IgD-negative memory B cell (primary cell): ENCODE measurements at regions not wholly inside any gene's neighbourhood (a gene's known extent, or its start where the extent isn't known, plus 50 kb on each side); places are given as distances from the start of the nearest gene placed in this dataset.
A peak's percentile ranks its signal among the peaks of the same experiment; 100 is the strongest.
"Not testable (repeated sequence)": the region's sequence is repeated elsewhere in the genome, so short reads cannot be mapped to it uniquely, and the experiment has no call there.

Experiments
- H3K27ac Mint-ChIP-seq, 3 donors: one replicate each; pipeline ENCODE4 v1.8.0; 2020 to 2022; ENCODE audit warnings: mild to moderate bottlenecking in 3 of 3, mixed read lengths in 3 of 3, moderate library complexity in 1 of 3
- H3K27me3 Mint-ChIP-seq: one replicate; pipeline ENCODE4 v1.8.0; 2021; ENCODE audit warnings: mixed read lengths
- H3K36me3 Mint-ChIP-seq: one replicate; pipeline ENCODE4 v1.8.0; 2020; ENCODE audit warnings: mild to moderate bottlenecking, mixed read lengths
- H3K4me1 Mint-ChIP-seq, 3 donors: one replicate each; pipeline ENCODE4 v1.8.0; 2020 to 2022; ENCODE audit warnings: mixed read lengths in 3 of 3, mild to moderate bottlenecking in 1 of 3
- H3K4me3 Mint-ChIP-seq, 4 donors: one replicate each; pipeline ENCODE4 v1.8.0; 2020 to 2022; ENCODE audit warnings: mild to moderate bottlenecking in 4 of 4, mixed read lengths in 4 of 4, moderate library complexity in 3 of 4
- H3K9me3 Mint-ChIP-seq, 3 donors: one replicate each; pipeline ENCODE4 v1.8.0; 2020 to 2021; ENCODE audit warnings: mixed read lengths in 3 of 3, mild to moderate bottlenecking in 1 of 3

GRCh38 chr6:155882527-155883333 is 427.1 kb upstream of the NOX3 start:
- peak overlapping the region in 1 of 3 donors; percentile 54 for H3K27ac Mint-ChIP-seq
- H3K36me3 Mint-ChIP-seq: no peaks in the 10 kb centered on the region
- H3K27me3 Mint-ChIP-seq: no peaks in the 10 kb centered on the region
- no peaks in the 10 kb centered on the region for H3K9me3 Mint-ChIP-seq
- no peak overlapping the region for H3K4me3 Mint-ChIP-seq
- peaks cover 12 to 14% (median 12%) of the 10 kb centered on the region in 3 donors for H3K4me1 Mint-ChIP-seq

- no peaks in the 10 kb centered on the region for H3K9me3 Mint-ChIP-seq
- H3K27me3 Mint-ChIP-seq: no peaks in the 10 kb centered on the region
- H3K4me1 Mint-ChIP-seq: peaks cover 12 to 14% (median 12%) of the 10 kb centered on the region in 3 donors
- H3K27ac Mint-ChIP-seq: peak overlapping the region in 1 of 3 donors; percentile 54
- no peaks in the 10 kb centered on the region for H3K36me3 Mint-ChIP-seq
- peak overlapping the region in 1 of 4 donors; percentile 23 for H3K4me3 Mint-ChIP-seq
These were observed 426.3 kb upstream of the NOX3 start for GRCh38 chr6:155881826-155882526.

GRCh38 chr6:155880900-155881299 is 425.3 kb upstream of the NOX3 start:
- no peaks in the 10 kb centered on the region for H3K27me3 Mint-ChIP-seq
- H3K4me1 Mint-ChIP-seq: peaks cover 12 to 14% (median 12%) of the 10 kb centered on the region in 3 donors
- peak overlapping the region in 1 of 3 donors; percentile 28 for H3K27ac Mint-ChIP-seq
- H3K4me3 Mint-ChIP-seq: no peak overlapping the region
- H3K36me3 Mint-ChIP-seq: no peaks in the 10 kb centered on the region
- H3K9me3 Mint-ChIP-seq: no peaks in the 10 kb centered on the region

GRCh38 chr6:155872961-155873360 is 417.3 kb upstream of the NOX3 start:
- Mint-ChIP-seq H3K4me1 (peaks cover 0 to 3% (median 3%) of the 10 kb centered on the region in 3 donors), H3K36me3 (peaks cover 2% of the 10 kb centered on the region), H3K9me3 (peaks cover 0 to 4% (median 2%) of the 10 kb centered on the region in 3 donors), H3K27ac (no peak overlapping the region), H3K27me3 (no peaks in the 10 kb centered on the region), H3K4me3 (no peak overlapping the region)

GRCh38 chr6:155867682-155868081 is 412.0 kb upstream of the NOX3 start:
- Mint-ChIP-seq H3K4me3 (no peak overlapping the region), H3K27ac (no peak overlapping the region), H3K9me3 (peaks cover 0 to 4% (median 4%) of the 10 kb centered on the region in 3 donors), H3K27me3 (no peaks in the 10 kb centered on the region), H3K36me3 (peaks cover 4% of the 10 kb centered on the region), H3K4me1 (no peaks in the 10 kb centered on the region)

- not testable (repeated sequence) for H3K36me3 Mint-ChIP-seq, H3K4me1 Mint-ChIP-seq, H3K27me3 Mint-ChIP-seq, H3K9me3 Mint-ChIP-seq, H3K4me3 Mint-ChIP-seq, H3K27ac Mint-ChIP-seq
These were observed 411.2 kb upstream of the NOX3 start for GRCh38 chr6:155866676-155867390.

- Mint-ChIP-seq H3K9me3 (peaks cover 5 to 12% (median 7%) of the 10 kb centered on the region in 3 donors), H3K27ac (no peak overlapping the region), H3K4me1 (no peaks in the 10 kb centered on the region), H3K4me3 (no peak overlapping the region), H3K36me3 (peaks cover 7% of the 10 kb centered on the region), H3K27me3 (no peaks in the 10 kb centered on the region)
These were observed 406.2 kb upstream of the NOX3 start for GRCh38 chr6:155861821-155862220.

GRCh38 chr6:155858906-155859305 is 403.3 kb upstream of the NOX3 start:
- H3K4me1 Mint-ChIP-seq, H3K36me3 Mint-ChIP-seq, H3K27me3 Mint-ChIP-seq, H3K27ac Mint-ChIP-seq, H3K4me3 Mint-ChIP-seq: not testable (repeated sequence)
- peaks cover 5 to 12% (median 7%) of the 10 kb centered on the region in 3 donors for H3K9me3 Mint-ChIP-seq

GRCh38 chr6:155854787-155855186 is 399.1 kb upstream of the NOX3 start:
- H3K4me1 Mint-ChIP-seq: peaks cover 0 to 7% (median 0%) of the 10 kb centered on the region in 3 donors
- peaks cover 4% of the 10 kb centered on the region for H3K36me3 Mint-ChIP-seq
- no peak overlapping the region for H3K4me3 Mint-ChIP-seq

GRCh38 chr6:155853011-155853410 is 397.4 kb upstream of the NOX3 start:
- Mint-ChIP-seq H3K4me3 (no peak overlapping the region), H3K27me3 (no peaks in the 10 kb centered on the region), H3K9me3 (no peaks in the 10 kb centered on the region)

More at GRCh38 chr6:155854787-155855186, 399.1 kb upstream of the NOX3 start:
- H3K27ac Mint-ChIP-seq: no peak overlapping the region
- H3K9me3 Mint-ChIP-seq: peaks cover 0 to 5% (median 3%) of the 10 kb centered on the region in 3 donors
- no peaks in the 10 kb centered on the region for H3K27me3 Mint-ChIP-seq

GRCh38 chr6:155850408-155850841 is 394.8 kb upstream of the NOX3 start:
- Mint-ChIP-seq H3K9me3 (peaks cover 0 to 12% (median 8%) of the 10 kb centered on the region in 3 donors), H3K27ac (no peak overlapping the region), H3K36me3 (peaks cover 2% of the 10 kb centered on the region), H3K27me3 (no peaks in the 10 kb centered on the region), H3K4me1 (peaks cover 0 to 5% (median 0%) of the 10 kb centered on the region in 3 donors), H3K4me3 (no peak overlapping the region)

More at GRCh38 chr6:155853011-155853410, 397.4 kb upstream of the NOX3 start:
- H3K4me1 Mint-ChIP-seq: peaks cover 0 to 7% (median 0%) of the 10 kb centered on the region in 3 donors
- H3K36me3 Mint-ChIP-seq: peaks cover 2% of the 10 kb centered on the region
- no peak overlapping the region for H3K27ac Mint-ChIP-seq

GRCh38 chr6:155847711-155848110 is 392.1 kb upstream of the NOX3 start:
- Mint-ChIP-seq H3K27me3 (no peaks in the 10 kb centered on the region), H3K36me3 (peaks cover 2% of the 10 kb centered on the region), H3K4me3 (no peak overlapping the region), H3K4me1 (peaks cover 0 to 3% (median 0%) of the 10 kb centered on the region in 3 donors), H3K27ac (no peak overlapping the region), H3K9me3 (peaks cover 6 to 27% (median 17%) of the 10 kb centered on the region in 3 donors)

- no peaks in the 10 kb centered on the region for H3K9me3 Mint-ChIP-seq
- H3K36me3 Mint-ChIP-seq: peaks cover 5% of the 10 kb centered on the region
- H3K27me3 Mint-ChIP-seq: peaks cover 6% of the 10 kb centered on the region
- H3K4me1 Mint-ChIP-seq: no peaks in the 10 kb centered on the region
- no peak overlapping the region for H3K4me3 Mint-ChIP-seq
- no peak overlapping the region for H3K27ac Mint-ChIP-seq
These were observed 381.8 kb upstream of the NOX3 start for GRCh38 chr6:155837474-155837873.

- H3K4me3 Mint-ChIP-seq: no peak overlapping the region
- H3K36me3 Mint-ChIP-seq: peaks cover 1% of the 10 kb centered on the region
- no peak overlapping the region for H3K27ac Mint-ChIP-seq
- no peaks in the 10 kb centered on the region for H3K9me3 Mint-ChIP-seq
- no peaks in the 10 kb centered on the region for H3K4me1 Mint-ChIP-seq
- H3K27me3 Mint-ChIP-seq: no peaks in the 10 kb centered on the region
These were observed 377.0 kb upstream of the NOX3 start for GRCh38 chr6:155832596-155832995.

- Mint-ChIP-seq H3K27me3 (no peaks in the 10 kb centered on the region), H3K27ac (no peak overlapping the region), H3K36me3 (peaks cover 3% of the 10 kb centered on the region), H3K9me3 (no peaks in the 10 kb centered on the region), H3K4me3 (no peak overlapping the region), H3K4me1 (no peaks in the 10 kb centered on the region)
These were observed 374.9 kb upstream of the NOX3 start for GRCh38 chr6:155830531-155830930.
